DMS79 treated with DMSO at 0.1 percent for 48 hours (cell line): ENCODE measurements at regions not wholly inside any gene's neighbourhood (a gene's known extent, or its start where the extent isn't known, plus 50 kb on each side); places are given as distances from the start of the nearest gene placed in this dataset.

ENCODE experiments used
- DNase-seq: peaks from one replicate; lab custom pipeline; 2025; lab: John Stamatoyannopoulos, UW

- no peak for DNase-seq
Measured at GRCh38 chr6:165753506-165753905, 90.5 kb upstream of the PDE10A start.

- no peak for DNase-seq
Measured at GRCh38 chr6:165752451-165752850, 89.4 kb upstream of the PDE10A start.

- DNase-seq, result no peak
Measured at GRCh38 chr6:165751486-165751885, 88.4 kb upstream of the PDE10A start.

GRCh38 chr6:165749163-165749562, 86.1 kb upstream of the PDE10A start:
- DNase-seq, result no peak

GRCh38 chr6:165748390-165748789, 85.3 kb upstream of the PDE10A start:
- no peak for DNase-seq

- DNase-seq, result no peak
Measured at GRCh38 chr6:165747963-165748362, 84.9 kb upstream of the PDE10A start.

GRCh38 chr6:165746331-165746730, 83.3 kb upstream of the PDE10A start:
- no peak for DNase-seq

- DNase-seq, result no peak
Measured at GRCh38 chr6:165745492-165745891, 82.5 kb upstream of the PDE10A start.

GRCh38 chr6:165744555-165745228, 81.7 kb upstream of the PDE10A start:
- DNase-seq, result no peak

GRCh38 chr6:165743366-165743898, 80.4 kb upstream of the PDE10A start:
- DNase-seq, result no peak

- DNase-seq, result no peak
Measured at GRCh38 chr6:165742047-165742446, 79.0 kb upstream of the PDE10A start.

- DNase-seq, result no peak
Measured at GRCh38 chr6:165737396-165737795, 74.4 kb upstream of the PDE10A start.

GRCh38 chr6:165735065-165735464, 72.0 kb upstream of the PDE10A start:
- no peak for DNase-seq

- no peak for DNase-seq
Measured at GRCh38 chr6:165733489-165733791, 70.4 kb upstream of the PDE10A start.

- DNase-seq, result no peak
Measured at GRCh38 chr6:165732696-165733488, 69.9 kb upstream of the PDE10A start.

- no peak for DNase-seq
Measured at GRCh38 chr6:165729307-165729936, 66.4 kb upstream of the PDE10A start.

- no peak for DNase-seq
Measured at GRCh38 chr6:165728216-165728615, 65.2 kb upstream of the PDE10A start.

GRCh38 chr6:165726965-165727381, 63.9 kb upstream of the PDE10A start:
- no peak for DNase-seq

- DNase-seq, result no peak
Measured at GRCh38 chr6:165726290-165726875, 63.3 kb upstream of the PDE10A start.

- DNase-seq, result no peak
Measured at GRCh38 chr6:165725201-165725600, 62.2 kb upstream of the PDE10A start.

GRCh38 chr6:165723326-165723725, 60.3 kb upstream of the PDE10A start:
- no peak for DNase-seq

GRCh38 chr6:165722022-165722421, 59.0 kb upstream of the PDE10A start:
- DNase-seq, result no peak

GRCh38 chr6:165721356-165721755, 58.3 kb upstream of the PDE10A start:
- no peak for DNase-seq
